NCI-H1417 (cell line): ENCODE measurements at regions not wholly inside any gene's neighbourhood (a gene's known extent, or its start where the extent isn't known, plus 50 kb on each side); places are given as distances from the start of the nearest gene placed in this dataset.

Experiments used
- DNase-seq, 3 experiments: peaks; one replicate each; lab custom pipeline; 2025; lab: John Stamatoyannopoulos, UW

DNA sequence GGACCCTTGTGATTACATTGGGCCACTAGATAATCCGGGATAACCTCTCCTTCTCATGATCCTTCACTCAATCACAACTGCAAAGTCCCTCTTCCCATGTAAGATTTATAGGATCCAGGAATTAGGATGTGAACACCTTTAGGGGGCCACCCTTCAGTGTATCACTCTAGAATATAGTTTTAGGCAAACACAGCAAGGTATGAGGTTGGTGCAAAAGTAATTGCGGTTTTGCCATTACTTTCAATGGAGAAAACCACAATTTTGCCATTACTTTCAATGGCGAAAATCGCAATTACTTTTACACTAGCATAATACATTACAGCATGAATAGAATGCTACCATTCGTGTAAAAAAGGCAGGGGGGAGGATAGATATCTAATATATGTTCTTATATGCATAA is 104.0 kb downstream of the BAMBI start:
- DNase-seq = no peak

DNA sequence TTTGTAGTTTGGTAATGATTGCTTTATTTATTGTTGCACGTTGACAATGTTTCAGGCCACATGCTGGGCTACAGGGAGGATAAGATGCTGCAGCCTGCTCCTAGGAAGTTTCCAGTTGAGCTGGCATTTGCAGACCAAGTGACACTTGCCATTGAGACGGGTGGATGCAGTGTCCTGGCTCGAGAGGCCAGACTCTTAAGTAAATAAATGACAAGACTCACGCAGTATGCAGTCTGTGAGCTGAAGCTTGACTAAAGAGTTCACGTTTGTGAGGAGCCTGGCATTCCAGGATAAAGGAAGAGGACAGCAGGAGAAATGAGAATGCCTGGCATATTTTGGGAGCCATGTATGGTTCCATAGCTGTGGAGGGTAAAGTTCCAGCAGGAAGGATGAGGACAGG is 105.8 kb downstream of the BAMBI start:
- peak in 1 of 3 experiments; percentile 4 for DNase-seq

DNA sequence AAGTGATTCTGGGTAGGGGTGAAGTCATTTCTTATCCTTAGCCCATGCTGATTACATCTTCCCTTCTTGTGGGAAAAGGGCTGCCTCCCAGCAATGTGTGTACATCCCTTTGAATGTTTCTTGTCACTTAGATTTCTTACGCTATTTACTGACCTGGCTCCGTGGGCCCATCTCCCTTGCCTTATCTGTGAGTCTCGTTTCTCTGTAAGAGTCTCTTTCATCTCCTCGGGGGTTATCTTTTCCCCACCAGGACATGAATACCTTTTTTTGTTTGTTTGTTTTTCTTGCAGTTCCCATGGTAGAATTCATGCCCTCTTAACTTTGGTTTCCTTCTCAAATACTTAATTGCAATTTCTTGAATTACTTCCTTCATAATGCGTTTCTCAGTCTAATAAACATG is 107.7 kb downstream of the BAMBI start:
- DNase-seq = no peak

DNA sequence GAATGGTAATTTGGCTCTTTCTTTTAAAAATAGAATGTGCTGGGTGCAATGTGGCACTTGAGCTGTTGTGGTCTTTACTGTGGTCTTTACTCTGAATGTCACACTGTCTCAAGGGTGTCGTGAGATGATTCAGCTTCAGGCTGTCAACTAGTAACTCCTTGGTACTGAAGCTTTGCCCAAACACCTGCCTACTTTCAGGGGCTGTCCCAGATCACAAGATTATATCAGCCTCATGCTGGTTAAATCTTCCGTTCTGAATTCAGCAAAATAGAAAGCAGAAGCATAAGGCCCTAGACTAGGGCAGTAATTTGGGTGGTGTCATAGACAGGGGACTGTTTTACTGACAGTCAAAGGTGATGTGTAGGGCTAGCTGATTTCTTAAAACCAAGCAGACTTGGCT is 110.9 kb downstream of the BAMBI start:
- DNase-seq = no peak

- DNase-seq = no peak
Observed at GRCh38 chr10:28788762-28789161, 111.4 kb downstream of the BAMBI start.

GRCh38 chr10:28790146-28790545 is 112.8 kb downstream of the BAMBI start:
- DNase-seq = peak in 1 of 3 experiments; percentile 27

- no peak for DNase-seq
Observed at GRCh38 chr10:28793482-28793881, 116.2 kb downstream of the BAMBI start.

- DNase-seq = no peak
Observed at GRCh38 chr10:28794986-28795385, 117.7 kb downstream of the BAMBI start.

DNA sequence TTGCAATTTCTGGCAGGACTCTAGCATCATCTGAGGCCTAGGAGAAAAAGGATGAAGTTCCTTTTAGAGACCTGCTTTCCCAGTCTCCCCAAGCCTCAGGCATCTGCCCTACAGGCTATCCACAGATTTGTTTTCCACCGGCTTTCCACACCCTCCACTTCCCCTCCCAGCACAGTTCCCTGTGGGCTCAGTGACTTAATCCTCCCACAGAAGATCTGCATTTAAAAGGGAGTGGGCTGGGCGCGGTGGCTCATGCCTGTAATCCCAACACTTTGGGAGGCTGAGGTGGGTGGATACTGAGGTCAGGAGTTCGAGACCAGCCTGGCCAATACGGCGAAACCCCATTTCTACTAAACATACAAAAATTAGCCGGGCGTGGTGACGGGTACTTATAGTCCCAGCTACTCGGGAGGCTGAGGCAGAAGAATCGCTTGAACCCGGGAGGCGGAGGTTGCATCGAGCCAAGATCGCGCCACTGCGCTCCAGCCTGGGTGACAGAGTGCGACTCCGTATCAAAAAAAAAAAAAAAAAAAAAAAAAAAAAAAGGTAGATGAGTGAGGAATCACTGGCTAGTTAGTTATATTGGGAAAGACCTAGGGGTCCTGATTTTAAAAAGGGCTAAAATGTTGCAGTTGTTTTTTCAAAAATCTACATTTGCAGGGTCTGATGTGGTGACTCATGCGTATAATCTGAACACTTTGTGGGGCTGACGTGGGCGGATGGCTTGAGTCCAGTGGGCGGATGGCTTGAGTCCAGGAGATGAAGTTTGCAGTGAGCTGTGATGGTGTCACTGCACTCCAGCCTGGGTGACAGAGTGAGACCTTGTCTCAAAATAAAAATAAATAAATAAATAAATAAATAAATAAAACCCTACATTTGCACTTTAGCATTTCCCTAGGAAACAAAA is 119.5 kb downstream of the BAMBI start:
- DNase-seq = no peak

- DNase-seq = no peak
Observed at GRCh38 chr10:28797904-28798371, 120.6 kb downstream of the BAMBI start.

- no peak for DNase-seq
Observed at GRCh38 chr10:28798428-28798955, 121.2 kb downstream of the BAMBI start.

GRCh38 chr10:28798964-28799363 is 121.6 kb downstream of the BAMBI start:
- no peak for DNase-seq

DNA sequence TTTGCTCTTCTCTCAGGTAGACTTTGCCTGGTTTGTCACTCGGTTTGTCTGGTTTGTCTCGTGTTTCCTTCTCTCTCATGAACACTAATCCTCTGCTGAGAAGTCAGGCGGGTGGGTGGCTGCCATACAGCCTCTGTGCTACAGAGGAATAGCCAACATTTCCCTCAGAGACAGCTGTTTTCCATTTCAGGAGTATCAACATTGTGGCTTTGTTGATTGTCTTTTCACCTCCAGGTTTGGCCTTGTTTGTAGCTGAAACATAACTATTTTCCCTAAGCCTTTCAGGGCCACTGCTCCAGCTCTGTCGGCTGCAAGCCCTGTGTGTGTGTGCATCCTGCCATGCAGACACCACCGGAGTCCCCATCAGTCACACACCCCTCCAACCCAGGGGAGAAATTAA is 122.8 kb downstream of the BAMBI start:
- DNase-seq = no peak

- DNase-seq = no peak
Observed at GRCh38 chr10:28801247-28801646, 123.9 kb downstream of the BAMBI start.

- DNase-seq = no peak
Observed at GRCh38 chr10:28801869-28802268, 124.5 kb downstream of the BAMBI start.

GRCh38 chr10:28805390-28805789 is 128.1 kb downstream of the BAMBI start:
- no peak for DNase-seq

DNA sequence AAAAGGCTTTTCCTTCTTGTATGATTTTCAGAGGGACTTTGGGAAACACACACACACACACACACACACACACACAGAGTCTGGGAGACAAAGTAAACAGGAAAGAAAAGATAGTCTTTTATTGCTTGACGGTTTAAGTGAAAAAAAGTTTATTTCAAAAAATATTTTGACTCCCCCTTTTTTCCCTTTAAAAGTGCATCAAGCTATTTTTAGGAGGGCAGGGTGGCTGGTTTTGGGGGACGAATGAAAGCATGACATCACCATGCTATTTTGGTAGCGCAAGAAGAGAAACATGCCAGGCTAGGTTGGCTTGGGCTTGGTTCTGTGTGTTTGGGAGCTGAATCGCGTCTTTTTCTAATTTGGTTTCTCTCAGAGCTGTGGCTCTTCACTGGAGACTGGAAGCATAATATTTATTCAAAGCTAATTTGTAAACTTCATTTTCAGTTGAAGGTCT is 129.2 kb downstream of the BAMBI start:
- DNase-seq = no peak

DNA sequence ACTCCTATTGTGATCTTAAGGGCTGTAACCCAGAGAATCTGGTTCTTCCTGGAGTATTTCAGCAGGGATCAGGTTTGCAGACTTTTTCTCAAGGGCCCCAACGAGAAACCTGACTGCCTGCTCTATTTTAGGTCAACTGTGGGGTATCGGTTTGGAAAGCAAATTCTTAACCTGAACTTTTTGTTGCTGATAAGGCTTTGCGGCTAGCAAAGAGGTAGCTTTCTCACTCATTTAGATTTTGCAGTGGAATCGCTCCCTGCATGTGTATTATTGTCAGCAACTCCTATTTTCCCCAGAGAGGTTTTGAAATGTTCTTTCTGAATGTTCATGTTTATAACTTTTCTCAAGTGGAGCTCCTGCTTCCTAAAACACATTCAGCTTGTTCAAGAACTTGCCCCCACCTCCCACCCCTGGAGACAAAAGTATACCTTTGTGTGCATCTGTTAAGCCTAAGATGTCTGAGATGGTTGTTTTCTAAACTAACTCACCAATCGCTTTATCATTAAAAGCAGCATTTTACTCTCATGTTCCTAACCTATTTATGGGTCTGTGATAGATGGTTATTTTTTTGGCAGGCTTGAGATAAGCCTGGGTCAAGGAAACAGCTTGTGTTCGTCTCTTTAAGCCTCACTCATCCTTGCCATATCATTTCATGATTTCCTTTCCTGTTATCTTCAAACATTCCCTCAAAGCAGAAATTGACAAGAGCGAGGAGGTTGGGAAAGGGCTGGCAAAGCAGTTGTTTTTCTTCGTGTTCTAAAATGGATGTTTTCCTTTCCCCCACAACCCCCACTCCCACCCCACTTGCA is 129.8 kb downstream of the BAMBI start:
- no peak for DNase-seq

DNA sequence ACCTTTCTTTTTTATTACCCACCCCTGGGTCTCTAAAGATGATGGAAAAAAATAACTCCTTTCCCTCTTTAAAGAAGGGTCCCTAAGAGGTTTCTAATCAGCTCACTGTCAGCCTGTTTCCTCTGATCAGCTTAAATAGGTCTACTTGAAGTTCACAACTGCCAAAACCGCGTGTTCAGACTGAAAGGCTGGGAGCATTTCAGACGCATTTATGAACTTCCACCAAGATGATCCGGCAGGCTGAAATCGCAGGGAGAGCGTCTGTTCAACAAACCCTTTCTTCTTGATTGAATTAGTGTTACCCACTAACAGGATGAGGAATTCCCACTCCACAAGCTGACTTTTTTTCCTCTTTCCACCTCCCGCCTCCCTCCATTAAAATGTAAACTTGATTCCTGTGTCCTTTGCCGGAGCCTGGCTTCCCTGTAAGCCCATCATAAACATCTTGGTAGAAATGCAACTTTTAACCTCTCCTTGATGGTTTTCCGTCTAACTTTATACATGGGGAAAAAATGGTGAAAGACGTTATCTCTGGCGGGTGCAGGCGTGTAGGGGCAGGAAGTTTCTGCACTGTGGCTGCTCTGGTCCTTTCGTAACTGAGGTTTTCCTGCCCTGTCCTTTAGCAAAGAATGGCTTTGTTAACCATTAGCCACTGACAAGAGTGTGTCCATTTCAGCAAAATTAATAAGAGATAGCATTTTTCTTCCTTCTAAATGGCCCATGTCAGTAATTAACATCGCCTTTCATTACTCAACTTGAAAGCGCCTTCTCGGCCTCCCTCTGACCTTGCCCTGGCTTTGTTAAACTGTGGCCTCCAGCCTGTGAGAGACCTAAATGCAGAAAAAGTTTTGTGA is 130.7 kb downstream of the BAMBI start:
- no peak for DNase-seq

GRCh38 chr10:28808693-28809092 is 131.4 kb downstream of the BAMBI start:
- DNase-seq = no peak

- DNase-seq = no peak
Observed at GRCh38 chr10:28810057-28810870, 132.9 kb downstream of the BAMBI start.
